Ecto neural progenitor cell (in vitro differentiated cells): ENCODE measurements at regions not wholly inside any gene's neighbourhood (a gene's known extent, or its start where the extent isn't known, plus 50 kb on each side); places are given as distances from the start of the nearest gene placed in this dataset.

Experiments
- DNase-seq: peaks from one replicate; pipeline ENCODE4 v3.0.0-alpha.2; 2018; ENCODE audit warnings: low spot score

DNA sequence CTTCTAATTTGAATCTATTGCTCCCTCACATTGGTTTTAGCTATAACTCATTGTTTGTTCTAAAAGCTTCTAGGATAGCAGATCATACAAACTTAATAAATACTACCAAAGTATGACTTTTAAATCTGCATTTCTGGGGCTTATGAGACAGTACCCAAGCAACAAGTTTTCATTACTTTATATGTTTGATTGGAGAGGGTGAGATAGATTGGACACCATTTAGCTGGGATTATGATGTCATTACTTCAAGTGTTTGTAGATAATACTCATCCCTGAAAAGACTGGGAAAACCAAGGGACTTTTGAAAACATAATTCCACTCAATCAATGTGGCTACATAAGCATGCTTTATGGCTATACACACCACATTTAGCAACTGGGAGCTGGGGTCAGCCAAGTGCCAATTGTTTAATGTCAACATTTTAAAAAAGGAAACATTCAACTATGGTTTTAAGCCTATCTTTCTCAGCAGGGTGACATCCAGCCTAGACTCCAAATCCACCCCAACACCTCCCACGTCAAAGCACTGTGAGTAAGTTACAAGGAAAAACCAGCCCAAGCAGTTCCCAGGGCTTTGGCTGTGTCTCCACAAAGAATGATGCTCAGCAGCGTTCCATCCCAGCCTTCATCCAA, 119.9 kb downstream of the ETAA1 start:
- DNase-seq: no peak

DNA sequence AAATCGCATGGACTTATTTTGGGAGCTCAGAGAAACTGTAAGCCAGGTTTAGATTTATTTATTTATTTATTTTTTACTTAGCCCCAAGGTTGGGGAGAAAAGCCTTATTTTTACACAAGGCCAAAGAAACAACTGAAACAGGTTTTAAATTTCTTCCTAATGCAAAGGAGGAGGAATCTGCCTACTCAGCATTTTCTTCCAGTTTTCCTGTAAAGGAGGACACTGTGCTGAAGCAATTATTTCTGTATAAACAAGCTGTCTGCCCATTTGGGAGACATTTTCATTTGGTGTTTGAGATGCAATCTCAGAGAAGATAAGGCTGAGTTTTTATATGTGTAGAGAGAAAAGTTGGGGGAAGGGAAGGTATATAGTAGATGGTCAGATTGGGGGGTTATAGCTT, 125.0 kb downstream of the ETAA1 start:
- DNase-seq: no peak

DNA sequence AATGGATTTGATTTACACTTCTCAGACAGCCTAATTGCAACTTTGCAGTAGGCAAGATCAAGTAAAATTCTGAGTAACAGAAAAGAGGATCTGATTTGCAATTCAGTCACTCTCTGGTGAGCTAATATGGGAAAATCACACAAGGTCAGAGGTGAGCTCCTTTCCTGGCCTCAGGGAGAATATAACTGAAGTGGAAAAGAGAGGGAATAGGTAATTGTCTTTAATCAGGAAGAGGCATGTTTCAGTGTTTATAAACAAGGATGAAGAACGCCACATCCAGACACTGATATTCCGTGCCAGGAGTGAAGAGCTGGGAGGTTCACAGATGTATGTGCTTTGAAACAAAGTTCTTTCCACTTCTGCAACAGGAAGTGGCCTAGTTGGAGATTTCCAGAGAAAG, 127.1 kb downstream of the ETAA1 start:
- no peak for DNase-seq

DNA sequence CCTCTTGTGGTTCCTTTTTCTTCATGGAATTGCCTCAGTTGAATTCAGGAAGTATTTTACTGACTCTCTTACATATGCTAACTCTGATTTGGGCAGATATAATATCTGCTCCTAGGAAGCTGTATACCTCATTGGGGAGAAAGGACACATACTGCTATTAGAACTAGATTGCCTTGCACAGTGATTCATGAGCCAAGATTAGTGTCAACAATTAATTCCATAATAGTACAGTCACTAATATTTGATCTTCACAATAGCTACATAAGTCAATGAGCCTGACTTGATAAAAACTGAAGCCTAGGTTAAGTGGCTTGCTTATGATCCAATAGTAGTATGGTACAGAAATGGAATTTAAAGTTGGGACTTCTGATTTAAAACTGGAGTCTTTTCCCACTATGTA, 127.6 kb downstream of the ETAA1 start:
- no peak for DNase-seq

DNA sequence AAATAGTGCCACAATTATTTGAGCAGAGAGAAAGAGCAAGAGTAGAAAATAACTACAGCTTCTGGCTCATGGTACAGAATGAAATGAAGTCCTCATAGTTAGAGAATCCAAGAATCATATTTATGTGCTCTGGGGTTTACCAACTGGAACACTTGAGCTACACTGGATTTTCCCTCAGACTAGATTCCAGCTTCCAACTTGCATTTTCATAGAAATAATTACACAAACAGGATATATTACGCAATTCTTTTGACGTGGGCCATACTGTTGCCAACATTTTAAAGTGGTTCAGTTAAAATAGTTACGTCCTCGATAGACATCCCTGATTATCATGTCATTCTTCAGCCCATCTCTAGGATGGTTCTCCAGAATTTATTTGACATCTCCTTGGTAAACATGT, 129.2 kb downstream of the ETAA1 start:
- no peak for DNase-seq

DNA sequence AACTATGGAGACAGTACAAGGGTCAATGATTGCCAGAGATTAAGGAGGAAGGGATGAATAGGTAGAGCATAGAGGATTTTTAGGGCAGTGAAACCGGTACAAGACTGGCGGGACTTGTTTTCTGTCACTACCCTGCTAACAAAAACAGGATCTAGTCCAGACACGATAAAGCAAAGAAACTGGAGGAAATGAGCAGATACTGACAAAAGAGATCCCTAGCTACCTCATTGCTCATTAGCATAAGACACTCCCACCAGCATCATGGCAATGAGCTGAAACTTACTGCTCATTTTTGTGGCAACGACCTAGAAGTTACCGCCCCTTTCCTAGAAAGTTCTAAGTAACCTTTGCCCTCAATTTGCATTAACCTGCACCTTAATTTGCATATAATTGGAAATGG, 131.2 kb downstream of the ETAA1 start:
- no peak for DNase-seq

DNA sequence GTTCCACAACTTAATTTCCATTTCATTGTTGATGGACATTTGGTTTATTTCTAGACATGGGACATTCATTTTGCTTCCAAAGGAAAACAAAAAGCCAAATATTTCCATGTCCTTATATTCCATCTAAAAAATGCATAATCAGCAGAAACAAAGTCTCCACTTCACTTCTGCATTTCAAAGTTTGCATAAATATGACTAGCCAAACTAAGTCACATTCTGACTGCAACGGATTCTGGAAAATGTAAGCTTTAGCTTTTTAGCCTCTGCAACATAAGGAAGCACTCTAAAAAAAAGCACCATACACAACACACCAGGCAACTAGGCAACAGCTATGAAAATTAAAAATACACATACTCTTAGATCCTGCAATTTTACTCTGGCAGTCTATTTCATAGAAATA, 135.3 kb downstream of the ETAA1 start:
- no peak for DNase-seq

DNA sequence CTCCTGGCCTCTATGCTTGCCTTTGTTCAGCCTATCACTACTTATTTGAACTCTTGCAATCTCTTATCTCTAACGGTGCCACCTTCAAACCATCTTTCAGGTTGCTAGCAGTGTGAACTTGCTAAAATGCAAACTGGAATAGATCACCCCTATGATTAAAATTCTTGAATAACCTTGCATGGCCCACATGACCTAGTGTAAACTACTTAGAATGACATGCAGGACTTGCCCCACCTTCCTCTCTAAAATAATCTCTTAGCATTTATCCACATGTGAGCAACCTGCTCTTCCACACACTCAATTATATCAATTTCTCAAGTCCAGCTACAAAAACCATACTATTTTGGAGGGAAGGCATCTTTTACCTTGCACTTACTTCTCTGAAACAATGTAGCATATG, 137.6 kb downstream of the ETAA1 start:
- DNase-seq: no peak

DNA sequence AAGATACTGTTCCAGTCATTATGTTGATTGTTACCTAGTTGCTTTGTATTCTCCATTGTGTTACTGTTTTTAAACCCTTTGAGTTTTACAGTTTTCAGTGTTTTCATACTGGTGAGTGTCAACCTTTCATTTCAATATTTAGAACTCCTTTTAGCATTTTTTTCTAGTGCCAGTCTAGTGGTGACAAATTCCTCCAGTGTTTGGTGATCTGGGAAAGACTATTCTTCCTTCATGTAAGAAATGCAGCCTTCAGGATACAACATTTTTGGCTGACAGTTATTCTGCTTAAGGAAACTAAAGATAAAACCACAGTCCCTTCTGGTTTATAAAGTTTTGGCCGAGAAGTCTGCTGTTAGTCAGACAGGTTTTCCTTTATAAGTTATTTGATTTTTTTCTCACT, 143.8 kb downstream of the ETAA1 start:
- DNase-seq: no peak

DNA sequence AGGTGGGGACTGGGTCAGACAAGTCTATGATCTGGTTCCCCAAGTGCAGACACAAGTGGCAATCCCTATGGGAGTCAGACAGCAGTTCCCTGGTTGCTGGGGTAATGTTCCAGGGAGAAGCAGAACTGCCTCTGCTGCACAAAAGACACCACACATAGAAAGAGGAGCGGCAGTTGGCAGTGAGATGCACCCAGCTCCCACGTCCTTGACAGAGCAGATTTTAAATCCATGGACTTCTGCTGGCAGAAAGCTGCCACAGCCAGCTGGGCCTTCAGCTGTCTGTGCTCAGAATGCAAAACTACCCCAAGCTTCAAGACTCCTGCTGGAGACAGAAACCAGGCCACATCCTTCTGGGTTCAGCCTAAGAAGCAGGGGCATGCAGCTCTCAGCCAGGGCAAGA, 147.2 kb downstream of the ETAA1 start:
- DNase-seq: no peak

DNA sequence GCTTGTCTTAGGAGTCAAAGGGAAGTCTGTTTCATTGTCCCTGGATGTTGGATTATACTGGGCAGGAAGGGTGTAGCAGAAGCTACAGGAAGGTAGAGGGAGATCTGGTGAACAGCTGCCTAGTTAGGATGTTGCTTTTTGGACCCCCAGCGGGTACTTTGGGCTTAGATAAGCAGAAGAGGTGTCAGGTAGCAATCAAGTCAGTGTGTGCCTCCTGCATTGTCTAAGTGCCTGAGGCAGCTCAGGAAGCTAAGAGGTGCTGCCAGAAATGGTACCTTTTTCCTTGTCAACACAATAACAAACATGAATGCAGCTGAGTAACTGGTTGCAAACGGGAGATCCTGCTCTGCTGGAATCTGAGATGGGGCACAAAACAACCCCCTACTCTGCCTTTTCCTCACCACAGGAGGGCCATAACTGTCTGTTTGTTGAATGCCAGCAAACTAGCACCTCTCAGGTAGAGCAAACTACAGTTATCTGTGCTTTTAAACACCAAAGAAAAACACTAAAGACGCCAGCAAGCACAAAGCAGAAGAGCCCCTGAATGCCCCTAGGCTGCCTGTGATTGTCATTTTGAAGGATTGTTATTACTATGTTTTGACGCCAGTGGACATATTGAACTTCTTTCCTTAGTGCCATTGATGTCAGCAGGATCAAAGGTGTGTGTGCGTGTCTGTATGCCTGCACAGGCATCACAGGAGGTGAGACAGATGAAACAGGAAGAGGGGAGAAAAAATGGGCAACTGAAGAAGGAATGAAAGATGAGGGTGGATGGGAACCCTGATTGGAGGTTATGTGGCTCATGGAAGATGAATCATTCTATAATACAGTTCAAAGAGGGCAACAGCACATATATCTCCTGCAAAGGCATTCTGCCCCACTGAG, 151.4 kb downstream of the ETAA1 start:
- no peak for DNase-seq

DNA sequence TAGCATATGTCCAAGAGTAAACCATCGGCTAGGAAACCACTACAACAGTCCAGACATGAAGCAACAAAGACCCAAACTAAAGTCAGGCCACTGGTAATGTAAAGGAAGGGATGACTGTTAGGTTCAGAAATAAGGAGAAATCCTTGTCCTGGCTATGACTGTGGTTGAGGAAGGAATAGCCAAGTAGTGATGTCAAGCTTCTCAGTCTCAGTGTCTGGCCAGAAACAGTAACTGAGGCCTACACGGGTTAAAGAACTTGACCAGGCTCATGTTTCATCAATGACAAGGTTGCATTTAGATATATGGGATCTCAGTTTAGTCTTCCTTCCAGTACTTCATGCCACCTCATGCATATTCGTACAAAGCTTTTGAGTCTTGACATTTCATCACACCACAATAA, 162.0 kb downstream of the ETAA1 start:
- DNase-seq: no peak

DNA sequence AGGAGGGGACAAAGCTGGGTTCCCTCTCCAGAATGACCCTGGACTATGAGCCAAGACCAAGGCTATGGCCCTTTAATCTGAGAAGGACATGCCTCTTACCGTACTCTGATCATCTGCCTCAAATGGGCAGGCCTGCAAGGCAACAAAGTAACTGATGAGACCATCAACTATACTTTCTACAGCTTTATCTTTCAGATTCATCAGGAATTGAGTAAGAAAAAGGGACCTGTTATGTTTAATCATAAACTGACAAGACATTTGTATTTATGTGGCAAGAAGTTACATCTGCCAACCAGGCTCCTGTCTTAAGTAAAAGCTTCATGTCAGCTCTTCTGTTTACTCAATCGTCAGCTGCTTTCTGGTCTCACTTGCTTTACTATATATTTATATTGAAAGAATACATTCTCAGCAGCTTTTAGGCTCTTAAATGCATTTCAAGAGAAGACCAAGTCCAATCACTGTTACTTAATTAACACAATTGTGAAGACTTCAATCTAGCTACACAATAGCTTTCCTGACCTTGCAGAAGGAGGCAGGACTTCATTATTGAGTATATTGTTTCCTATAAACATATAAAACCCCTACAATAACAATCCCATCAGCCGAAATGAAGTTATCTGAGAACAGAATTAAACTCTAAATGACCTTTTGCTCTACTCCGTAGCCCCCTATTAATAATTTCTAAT, 163.8 kb downstream of the ETAA1 start:
- no peak for DNase-seq

DNA sequence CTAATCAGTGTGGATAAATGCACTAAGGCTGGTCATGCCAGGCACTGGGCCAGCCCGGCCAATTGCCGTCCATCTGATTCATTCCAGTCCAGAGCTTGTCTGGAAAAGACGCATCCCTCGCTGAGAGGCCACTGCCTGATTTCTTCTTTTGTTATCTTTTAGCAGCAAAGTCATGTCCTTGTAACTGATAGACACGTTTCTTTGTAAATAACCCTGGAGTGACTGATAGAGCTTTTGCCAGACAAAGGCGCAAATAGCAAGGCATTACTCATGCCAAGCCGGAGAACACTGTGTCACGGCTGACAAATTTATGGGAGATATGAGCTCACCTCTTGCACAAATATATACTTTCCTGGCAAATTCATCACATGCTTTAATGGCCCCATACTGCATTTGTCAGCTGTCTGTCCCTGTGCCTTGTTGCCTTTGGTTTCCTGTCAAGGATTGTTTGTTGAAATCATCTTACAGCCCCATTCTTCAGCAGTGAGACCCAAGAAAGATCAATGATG, 164.4 kb downstream of the ETAA1 start:
- no peak for DNase-seq

DNA sequence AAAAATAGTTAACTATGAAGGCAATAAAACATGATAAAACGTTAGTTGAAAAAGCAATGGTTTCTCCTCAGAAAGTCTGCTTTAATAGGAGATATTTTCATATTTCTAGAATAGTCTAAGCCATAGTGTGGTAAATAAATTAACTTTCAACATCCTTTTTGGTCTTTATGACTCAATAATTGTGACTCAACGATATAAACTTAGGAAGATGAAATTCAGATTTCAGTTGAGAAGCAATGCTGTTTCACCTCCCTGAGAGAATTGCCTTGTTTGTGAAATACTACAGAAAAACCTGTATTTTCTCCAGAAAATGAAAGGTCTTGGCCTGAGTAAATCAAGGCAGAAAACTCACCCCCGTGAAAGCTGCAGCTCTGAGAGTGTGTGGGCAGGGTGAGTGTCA, 166.9 kb downstream of the ETAA1 start:
- no peak for DNase-seq

DNA sequence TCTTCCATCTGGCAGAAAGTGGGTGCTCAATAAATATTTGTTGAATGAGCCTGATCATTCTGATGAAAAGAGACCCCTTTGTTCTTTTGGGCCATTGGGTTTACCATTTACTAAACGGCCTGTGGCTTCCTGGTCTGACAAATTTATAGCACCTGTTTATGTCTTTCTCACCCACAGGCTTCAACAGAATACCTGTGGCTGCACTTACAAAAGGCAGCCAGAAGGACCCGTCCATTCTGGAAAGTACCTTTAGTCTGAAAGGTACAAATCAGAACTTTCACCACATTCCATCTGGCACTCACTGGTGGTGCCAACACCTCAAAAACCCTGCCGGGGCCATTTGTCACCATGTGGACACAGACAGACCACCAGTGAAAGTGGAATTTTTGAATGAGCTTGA, 167.5 kb downstream of the ETAA1 start:
- no peak for DNase-seq

DNA sequence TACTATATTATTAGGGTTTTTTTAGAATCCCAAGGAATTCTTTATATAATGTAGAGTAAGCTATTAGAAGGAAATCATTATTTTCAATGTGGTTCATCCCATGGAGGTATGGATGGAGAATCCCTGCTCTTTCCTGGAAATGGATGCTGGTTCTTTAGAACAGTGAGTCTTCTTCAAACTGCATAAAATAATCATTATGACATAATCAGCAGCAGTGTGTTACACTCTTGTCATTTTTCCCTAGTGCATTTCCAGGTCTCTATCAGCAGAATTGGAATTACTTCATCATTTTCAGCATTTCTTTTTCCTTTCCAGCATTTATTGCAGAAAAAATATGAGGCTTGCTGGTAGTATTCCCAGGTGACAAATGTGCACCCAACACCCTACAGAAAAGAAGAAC, 168.1 kb downstream of the ETAA1 start:
- no peak for DNase-seq

DNA sequence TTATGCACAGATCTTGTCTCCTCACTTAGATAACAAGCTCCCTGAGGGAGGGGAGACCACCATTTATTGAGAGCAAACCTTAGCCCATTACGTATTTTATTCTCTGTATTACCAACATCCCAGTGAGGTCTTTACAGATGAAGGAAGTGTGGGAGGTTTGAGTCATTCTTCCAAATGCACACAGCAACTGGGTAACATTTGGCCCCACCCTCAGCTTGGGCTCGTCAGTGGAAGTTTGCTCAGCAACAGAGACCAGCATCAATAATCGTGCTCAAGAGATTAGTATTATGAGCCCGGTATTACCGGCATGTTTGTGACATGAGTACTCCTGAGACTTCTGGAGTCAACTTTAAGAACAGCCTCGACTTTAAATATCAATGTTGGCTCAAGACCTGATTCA, 168.6 kb downstream of the ETAA1 start:
- DNase-seq: no peak

DNA sequence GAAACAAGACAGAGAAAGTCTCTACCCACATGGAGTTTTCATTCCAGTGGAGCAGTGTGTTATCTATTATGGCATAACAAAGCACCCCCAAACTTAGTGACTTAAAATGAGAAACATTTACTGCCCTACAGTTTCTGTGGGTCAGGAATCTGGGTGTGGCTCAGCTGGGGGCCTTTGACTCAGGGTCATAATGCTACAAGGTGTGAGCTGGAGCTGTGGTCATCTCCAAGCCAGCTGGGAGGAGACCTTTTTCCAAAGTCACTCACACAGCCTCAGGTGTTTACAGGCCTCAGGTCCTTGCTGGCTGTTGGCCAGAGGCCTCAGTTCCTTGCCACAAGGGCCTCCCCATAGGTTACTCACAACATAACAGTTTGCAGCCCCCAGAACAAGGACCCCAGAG, 169.2 kb downstream of the ETAA1 start:
- no peak for DNase-seq

DNA sequence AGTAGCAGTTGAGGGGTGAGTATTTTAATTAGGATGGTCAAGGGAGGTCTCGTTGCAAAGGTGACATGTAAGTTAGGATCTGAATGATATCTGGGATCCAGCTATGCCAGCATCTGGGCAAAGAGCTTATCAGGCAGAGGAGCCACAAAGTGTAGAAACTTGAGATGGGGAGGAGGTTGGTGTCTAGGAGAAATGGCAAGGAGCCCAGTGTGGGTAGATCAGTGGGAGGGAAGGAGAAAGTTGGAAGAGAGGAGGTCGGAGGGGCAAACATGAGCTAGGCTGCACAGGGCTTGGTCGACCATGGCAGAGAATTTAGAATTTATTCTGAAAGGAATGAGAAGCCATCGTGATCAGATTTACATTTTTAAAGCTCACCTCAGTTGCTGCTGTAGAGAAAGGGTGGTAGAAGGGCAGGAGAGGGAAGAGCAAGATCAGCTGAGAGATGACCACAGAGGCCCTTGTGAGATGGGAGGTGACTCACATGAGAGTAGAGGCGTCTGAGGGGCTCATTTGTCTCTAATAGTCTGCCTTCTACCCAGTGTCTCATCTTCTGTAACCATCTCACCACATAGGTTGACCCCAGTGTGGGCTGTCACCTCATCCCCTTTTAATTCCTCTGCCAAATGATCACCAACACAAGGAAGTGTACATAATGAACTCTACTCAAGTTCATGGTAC, 170.0 kb downstream of the ETAA1 start:
- DNase-seq: no peak

DNA sequence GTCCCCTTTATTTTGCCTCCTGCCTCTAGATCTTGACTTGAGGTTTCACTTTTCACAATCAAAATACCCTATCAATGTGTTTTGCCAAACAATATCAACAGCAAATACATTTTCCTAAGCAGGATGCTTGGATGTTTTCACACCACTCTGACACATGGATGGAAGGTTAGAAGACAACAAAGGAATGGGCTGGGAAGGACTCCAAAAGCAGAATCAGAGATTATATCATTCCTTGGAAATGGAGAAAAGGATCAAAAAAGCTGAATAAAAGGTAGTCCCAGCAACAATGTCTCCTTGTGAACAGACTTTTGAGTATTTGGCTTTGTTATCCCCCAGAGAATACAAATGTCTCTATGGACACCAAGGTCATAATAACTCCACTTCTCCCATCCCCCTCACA, 170.8 kb downstream of the ETAA1 start:
- DNase-seq: no peak

DNA sequence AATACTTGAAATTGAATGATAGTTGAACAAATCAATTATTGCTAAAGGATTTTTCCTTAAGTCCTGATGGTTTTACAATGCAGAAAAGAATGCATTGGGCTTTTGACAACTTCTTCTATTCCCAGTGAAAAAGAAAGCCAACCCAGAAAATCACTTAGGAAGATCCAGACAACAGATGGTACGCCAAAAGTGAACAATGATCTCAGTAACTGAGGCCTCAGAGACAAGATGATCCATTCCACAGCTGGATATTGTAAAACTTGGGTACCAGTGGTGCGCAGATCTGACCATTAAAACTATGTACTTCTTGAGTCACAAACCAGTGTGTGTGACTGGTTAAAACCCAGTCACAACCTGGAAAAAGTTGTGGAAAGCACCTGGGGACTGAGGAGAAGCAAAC, 173.5 kb downstream of the ETAA1 start:
- no peak for DNase-seq
